GM21360 (cell line): ENCODE measurements at regions not wholly inside any gene's neighbourhood (a gene's known extent, or its start where the extent isn't known, plus 50 kb on each side); places are given as distances from the start of the nearest gene placed in this dataset.

Experiments
- ATAC-seq: cut with Tn5 transposase; IDR thresholded peaks from one replicate; pipeline ENCODE4 v1.9.1; 2021; ENCODE audit warnings: mild to moderate bottlenecking, moderate library complexity; ENCODE audit not compliant: unreplicated experiment

DNA sequence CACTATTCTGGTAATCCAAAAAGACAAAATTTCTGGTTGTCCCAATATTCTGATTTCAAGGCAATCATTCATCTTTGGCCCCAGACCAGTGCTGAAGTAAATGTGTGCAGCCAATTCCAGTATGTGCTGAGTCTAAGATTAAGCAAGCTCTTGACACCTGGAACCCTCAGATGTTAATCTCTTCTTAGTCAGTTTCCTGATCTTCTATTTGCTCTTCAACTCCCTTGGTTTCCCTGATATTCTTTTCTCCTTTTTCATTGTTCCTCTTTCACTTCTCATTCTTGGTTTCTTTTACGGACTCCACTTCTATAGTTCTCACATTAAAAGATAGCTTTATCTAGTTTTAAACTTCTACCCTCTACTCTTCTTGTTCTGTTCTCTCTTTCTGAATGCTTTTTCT is 445.7 kb upstream of the FANCL start:
- ATAC-seq, result no peak

DNA sequence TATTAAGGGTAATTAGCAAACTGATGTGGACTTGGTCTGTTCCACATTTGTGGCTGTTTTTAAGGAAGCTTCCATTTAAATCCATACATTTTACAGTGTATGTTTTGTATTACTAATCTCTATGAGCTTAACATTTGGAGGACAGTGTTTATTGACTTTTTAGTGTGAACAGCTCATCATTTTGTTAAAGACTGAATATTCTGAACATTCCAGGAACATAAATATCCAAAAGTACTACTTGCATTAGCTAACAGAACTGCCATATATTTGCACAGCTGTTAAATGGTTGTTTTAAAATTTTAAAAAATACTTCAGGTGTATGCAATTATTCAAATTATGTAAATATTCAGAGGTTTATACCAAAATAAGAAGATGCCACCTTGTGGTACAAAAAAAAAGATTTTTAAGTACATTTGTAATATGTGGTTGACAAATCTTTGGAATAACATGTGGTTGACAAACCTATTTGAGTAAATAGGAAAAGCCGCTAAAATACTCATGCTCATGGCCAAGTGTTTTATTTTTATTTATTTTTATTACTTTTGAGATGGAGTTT is 439.7 kb upstream of the FANCL start:
- no peak for ATAC-seq

DNA sequence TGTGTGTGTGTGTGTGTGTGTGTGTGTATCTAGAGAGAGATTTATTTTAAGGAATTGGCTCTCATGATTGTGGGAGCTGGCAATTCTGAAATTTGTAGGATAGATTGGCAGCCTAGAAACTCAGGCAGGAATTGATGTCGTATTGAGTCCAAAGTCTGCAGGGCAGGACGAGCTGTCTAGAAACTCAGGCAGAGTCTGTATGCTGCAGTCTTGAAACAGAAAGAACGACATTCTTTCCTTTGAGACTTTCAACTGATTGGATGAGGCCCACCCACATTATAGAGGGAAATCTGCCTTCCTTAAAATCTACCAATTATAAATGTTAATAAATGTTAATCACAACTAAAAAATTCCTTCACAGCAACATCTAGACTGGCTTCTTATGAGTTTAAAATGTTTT is 436.6 kb upstream of the FANCL start:
- no peak for ATAC-seq

DNA sequence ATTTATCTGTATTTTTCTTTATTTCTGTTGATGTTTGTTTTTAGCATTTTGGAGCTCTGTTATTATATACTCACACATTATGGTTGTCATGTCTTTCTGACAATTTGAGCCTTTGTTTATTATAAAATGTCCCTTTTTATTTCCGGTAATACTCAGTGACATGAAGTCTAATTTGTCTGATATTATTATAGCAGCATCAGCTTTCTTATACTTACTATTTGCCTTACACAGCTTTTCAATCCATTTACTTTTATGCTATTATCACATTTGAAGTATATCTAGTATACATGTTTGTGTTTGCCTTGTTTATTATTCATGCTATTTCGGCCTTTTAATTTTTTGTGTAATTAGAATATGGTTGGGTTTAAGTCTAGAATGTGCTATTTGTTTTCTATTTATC is 430.6 kb upstream of the FANCL start:
- ATAC-seq, result no peak

DNA sequence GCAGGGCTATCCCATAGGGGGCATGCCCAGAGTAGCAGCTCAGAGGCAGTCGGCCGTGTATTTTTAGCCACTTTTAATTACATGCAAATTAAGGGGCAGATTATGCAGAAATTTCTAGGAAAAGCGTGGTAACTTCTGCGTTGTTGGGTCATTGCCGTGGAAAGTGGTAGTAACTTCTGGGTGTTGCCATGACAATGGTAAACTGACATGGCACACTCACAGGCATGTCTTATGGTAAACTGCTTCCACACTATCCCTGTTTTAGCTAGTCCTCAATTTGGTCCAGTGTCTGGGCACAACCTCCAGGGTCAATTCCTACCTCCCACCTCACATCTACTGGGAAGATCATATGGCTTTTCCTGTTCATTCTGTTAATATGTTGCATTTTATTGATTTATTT is 428.9 kb upstream of the FANCL start:
- no peak for ATAC-seq

DNA sequence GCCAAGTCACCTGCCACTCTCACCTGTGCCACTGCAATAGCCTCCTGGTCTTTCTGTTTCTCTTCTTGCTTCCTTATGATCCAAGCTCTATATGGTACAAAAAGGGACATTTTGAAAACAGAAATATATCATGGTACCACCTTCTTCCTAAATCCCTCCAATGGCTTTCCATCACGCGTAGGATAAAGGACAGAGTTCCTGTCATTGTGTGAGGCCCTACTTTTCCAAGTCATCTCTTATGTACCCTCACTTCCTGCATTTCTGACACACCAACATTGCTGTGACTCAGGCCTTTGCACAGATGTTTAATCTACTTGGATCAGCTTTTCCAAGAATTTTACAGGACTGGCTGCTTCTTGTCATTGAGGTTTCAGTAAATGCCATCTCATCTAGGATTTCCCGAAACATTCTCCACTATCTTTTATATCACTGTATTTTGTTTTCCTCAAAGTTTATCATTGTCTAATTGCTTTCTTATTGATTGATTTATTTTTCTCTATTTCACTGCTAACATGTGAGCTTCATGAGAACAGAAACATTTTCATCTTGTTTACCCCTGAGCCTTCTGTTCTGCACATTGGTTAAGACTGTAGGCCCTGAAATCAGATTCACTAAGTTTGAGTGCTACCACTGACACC is 426.1 kb upstream of the FANCL start:
- ATAC-seq, result no peak

DNA sequence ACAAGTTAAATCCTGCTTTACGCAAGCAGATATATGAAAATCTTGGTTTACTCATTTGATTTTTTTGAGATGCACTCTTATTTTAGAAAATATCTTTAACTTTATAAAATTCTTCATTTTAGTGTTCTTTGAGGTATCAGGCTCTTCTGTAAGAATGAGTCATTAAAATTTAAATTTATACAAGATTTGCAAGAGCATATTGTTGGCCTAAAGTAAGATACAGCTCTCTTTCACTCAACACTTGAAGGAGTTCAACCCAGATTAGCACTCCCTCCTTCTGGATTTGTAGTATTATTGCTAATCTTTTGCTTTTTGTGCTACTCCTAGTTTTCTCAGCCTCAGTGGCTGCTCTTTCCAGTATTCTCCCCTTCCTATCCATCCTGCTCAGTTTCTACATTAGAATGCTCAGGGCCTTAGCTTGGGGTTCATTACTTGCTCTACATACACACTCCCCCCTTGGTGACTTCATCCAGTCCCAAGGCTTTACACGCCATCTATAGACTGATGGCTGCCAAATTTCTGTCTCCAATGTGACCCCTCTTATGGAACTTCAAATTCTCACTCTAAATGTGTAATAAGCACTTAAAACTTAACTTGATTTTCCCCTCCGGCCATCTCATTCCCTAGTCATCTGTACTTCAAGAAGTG is 425.3 kb upstream of the FANCL start:
- ATAC-seq, result no peak

DNA sequence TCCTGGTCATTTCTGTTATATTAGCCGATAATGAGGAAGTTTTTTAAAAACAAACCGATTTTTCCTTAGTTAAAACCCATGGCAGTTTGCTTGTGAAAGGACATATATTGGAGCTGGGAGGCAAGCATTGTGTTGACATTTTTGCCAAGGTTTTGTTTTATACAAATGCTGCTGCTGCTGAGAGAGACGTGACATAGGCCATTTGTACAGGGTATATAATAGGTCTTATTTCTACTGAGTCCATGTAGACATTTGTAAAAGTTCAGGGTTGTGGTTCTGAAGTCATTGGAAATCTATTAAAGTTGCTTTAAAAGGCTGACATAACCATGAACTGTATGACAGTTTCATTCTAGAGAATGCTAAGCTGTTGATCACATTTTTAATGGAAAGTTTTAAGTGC is 424.0 kb upstream of the FANCL start:
- ATAC-seq, result no peak

DNA sequence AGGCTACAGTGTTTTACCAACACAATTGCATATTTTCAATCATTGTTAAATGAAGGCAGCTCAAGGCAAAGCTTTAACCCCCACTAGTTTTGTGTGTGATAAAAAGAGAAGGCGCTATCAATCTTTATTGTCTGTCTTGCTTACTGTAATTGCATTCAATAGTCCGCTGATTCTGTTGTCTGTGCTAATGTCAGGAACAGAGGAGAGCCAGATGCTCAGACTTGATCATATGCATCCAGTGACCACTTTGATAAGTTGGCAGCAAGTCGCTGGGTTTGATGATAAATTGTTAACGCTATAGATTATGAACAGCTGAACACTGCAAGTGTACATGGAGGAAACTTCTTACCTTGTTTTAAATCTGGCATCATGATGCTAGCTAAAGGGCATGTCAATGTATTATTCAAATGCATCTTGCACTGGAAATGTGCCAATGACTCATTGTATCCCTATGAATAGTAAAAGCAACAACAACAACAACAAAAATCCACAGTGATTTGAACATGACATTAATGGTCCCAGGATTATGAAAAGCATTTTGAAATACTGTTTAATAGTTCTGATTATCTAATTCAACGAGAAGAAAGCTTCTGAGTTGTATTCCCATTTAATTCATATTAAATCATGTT is 423.5 kb upstream of the FANCL start:
- no peak for ATAC-seq

DNA sequence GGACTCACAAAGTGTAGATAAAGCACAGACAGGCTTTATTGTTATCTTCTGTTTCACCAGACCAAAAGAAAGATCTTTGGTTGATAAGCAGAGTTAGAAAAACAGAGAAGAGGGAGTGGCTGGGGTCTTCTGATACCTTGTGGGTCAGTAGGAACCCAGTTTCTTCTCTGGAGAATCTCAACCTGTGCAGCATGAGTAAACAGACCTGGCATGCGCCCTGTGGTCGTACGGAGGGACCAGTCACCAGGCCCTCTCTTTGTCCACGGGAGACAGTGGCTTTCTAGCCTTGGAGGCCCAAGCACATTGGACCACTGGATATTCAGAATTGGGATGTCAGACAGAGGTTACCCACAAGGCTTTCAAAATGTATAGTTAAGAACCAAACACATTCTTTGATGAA is 418.9 kb upstream of the FANCL start:
- ATAC-seq, result no peak

DNA sequence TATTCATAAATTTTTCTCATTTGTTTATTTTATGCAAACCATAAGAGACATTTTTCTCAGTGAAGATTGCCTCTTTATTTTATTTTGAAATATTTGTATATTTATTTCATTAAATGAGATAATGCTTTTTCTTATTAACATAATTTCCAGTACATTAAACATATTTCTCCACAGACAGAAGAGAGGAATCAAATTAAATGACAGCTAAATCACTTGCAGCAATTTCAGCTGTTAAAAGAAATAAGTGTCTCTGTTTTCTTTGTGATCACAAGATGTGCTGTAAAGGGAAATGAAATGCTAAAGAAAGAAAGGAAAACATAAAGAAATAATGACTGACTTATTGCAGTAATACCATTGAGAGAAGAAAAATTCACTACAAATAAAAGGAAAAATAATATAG is 414.0 kb upstream of the FANCL start:
- no peak for ATAC-seq

DNA sequence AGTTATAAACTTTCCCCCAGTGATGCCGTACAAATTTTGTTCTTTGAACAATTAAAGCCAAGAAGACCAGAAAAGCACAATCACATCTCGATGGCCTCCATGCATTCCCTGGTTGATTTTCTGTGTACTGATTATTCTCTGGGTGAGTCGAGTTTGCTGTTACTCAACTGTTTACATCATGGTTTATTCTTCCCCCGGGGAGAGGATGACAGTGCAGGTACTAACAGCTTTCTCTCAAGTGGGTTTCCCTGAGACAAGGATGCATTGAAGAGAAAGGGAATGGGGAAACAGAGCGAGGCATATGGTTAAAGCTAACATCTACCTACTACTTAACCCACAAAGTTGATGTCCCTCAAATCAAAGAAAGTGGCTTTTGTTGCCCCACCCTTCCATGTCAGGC is 410.8 kb upstream of the FANCL start:
- ATAC-seq, result no peak

DNA sequence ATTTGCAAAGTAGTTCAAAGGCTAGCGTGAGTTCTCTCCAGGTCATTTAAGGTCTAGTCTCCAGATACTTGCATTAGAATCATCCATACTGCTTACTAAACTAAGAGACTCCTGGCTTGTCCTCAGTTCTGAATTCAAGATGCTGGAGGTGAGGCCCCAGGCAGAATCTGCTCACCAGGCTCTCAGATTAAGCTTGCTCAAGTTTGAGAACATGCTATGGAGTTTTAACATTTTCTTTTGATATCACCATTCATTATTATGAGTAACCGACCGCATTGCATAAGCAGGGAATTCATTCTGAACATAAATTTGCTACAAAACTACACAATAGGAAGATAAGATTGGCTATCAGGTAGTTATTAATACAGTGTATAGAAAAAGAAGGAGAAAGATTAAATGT is 409.7 kb upstream of the FANCL start:
- ATAC-seq, result no peak

DNA sequence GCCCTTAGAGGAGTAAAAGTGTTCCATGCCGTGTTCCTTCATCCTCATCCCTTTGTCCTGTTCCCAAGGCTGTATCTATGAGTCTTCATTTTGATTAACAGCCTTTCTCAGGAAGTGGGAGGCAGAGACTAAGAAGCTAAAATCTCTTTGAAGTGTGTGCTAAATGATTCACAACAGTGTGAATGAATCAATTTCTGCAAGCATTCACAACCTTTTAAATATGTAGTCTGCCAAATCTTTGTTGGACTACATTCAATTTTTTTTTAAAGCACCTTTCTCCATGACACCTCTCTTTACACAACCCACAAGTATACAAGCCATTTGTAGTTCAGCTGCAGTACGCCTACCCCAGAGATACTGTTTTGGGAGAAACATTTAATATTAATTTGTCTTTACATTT is 408.6 kb upstream of the FANCL start:
- ATAC-seq, result no peak

DNA sequence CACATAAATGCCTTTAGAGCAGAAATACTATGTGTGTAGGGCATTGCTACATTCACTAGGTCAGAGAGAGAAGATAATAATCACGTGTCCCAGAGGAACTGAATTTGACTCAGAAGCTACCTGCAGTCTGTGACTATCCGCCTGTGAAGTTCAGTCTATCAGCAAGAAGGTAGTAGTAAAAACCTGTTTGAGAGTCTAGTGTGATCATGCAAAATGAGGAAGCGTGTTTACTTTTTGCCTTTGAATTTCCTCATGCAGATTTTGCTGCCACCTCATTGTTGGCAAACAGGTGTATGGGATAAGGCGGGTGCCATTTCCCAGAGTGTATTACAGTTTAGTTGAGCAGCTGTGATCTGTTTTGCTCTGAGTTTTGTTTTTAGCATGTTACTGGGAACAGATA is 403.9 kb upstream of the FANCL start:
- ATAC-seq, result no peak

DNA sequence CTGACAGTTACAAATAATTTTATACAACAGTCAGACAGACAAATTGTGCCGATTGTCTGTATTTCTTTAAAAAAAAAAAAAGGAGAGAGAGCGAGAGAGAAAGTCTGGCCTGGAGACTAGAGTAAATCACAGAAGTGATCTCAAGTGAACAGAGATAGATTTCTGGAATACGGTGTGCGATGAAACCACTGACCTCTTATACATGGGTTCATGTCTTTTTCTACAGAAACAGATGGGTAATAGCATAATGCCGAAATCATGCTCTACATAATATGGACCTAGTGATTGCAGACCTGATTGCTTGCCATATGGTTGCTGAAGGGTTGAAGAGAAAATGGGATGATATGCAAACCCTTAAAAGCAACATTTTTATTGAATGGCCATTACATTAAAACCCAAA is 403.3 kb upstream of the FANCL start:
- ATAC-seq, result no peak

DNA sequence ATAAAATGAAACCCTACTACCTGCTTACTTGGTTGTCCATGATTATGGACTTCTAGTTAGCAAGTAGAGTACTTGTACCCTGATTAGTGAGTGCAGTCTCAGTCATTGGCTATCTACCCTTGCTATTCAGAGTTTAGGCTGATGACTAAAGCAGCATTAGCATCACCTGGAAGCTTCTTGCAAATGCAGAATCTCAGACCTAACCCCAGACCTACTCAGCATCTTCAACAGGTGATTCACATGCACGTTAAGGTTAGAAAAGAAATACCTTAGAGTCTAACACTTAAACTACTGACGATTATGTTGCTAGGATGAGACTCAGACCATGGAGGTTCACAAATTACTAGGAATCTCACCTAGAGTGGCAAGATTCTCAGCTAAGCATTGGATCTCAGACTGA is 399.9 kb upstream of the FANCL start:
- ATAC-seq, result no peak

DNA sequence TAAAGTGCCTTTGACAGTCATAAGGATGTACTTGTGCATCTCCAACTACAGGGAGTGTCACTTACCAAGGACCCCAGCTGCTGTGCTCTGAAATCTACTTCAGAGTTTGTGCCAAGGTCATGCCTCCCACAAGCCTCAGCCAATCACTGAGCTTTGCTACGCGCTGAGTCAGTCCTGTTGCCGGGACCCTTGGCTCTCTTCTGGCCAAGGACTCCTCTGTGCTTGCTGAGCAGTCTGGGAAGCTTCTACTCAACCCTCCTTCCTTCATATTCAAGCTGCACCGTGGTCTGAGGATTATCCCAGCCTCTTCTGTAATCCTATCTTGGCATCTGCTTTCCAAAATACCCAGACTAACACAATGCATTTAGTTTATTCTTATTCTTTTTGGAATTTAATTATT is 398.9 kb upstream of the FANCL start:
- ATAC-seq, result no peak

DNA sequence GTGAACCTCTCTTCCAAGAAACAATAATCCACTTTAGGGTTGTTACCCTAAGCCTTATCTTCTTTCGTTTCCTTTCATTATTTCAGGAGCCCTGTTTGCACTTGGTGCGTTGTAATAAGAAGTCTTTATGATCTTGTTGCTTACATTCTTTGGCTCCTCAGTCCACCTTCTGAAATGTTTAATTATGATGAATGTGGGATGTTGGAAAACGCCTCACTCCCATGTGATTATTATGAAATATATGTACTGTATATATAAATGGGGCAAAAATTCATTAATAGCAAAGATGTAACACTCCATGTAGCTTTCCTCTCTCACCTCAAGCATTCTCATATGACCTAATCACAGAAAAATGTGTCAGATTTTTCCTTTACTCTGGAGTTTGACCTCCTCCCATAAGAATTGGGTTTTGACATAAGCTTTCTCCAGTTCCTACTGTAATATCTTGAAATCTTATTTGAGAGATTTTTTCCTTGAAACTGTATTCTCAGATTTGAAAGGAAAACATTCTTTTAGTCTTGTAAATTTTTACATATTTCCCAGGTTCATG is 397.2 kb upstream of the FANCL start:
- ATAC-seq, result no peak

DNA sequence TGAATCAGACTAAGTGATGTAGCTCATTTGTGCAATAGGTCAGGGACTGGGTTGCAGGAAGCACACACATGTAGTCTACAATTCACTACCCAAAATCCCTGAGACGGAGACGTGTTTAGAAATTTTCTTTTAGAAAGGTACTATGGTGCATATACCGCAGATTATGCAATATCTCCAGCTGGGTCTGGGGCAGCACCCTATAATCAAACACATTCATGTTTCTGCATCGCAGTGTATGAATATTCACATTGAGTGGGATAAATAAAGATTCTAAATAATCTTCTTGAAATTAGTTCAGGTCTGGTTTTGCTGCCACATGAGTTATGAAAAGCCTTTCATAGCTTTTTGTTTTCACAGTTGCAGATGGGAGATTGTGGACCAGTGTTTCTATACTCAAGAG is 395.7 kb upstream of the FANCL start:
- no peak for ATAC-seq

DNA sequence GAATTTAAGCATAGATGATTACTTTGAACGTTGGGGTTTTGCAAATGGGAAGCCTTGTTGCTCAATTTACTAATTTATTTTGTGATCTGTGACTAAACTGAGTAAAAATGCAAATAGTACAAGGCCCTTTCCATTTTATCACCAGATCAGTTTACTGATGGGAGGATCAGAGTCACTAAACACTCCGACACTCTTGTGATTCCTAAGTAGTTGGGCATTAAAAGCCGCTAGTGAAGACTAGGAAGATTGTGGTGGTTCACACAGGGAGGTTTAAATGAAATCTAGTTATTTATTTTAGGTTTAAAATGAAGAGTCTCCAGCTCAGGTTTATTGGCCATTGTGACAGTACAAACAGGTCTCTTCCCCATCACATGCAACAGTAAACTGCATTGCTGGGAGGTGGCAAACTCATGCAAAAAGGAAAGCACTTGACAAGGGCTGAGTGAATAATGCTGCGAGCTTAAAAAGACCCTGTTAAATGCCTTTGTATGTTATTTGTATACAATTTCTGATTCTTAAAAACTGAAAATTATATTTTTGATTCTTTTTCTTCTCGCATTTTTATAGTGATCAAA is 394.8 kb upstream of the FANCL start:
- no peak for ATAC-seq
